ENCODE measurements at regions not wholly inside any gene's neighbourhood (a gene's known extent, or its start where the extent isn't known, plus 50 kb on each side); places are given as distances from the start of the nearest gene placed in this dataset.
"Not testable (repeated sequence)": the region's sequence is repeated elsewhere in the genome, so short reads cannot be mapped to it uniquely, and the experiment has no call there.

- no peak for DNase-seq (ENCODE audit: low read depth in 2 of 2)
These were observed 182.8 kb downstream of the NRP2 start for GRCh38 chr2:205865056-205865455.

DNA sequence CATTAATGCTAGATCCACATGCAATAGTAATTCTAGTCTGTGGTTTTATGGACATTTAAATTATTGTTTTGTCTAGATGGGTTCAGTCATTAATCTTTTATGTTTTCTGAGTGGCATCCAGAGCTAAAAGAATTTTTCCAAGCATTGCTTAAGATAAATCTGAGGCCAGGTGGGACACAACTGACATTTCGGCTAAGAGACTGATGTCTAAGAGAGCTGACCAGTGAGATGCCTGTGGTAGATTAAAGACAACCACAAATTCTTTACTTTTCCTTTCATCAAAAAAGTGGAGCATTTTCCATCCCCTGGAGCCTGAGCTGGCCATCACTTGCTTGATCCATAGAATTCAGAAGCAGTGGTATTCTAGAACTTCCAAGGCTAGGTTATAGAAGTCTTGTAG lies 182.2 kb downstream of the NRP2 start:
- DNase-seq (ENCODE audit: low read depth in 2 of 2) = no peak

- not testable (repeated sequence) for DNase-seq (ENCODE audit: low read depth in 2 of 2)
These were observed 180.5 kb downstream of the NRP2 start for GRCh38 chr2:205862761-205863160.

DNA sequence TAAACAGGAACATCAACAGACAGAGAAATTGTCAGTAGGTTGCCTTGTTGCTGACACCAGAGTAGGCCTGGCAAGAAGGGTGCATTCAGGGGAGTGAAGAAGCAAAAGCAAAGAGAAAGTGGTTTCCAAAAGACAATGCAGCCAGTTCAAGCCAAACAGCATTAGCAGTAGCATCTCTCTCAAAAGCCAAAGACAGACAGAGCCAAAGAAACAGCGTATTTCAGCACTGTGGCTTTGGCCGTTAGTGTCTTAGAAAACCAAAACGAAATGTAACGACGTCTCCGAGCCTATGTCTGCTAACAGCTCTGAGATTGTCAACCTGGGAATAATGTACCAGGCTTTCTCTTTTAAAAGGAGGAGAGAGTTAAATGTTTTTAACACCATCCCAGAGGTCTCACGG lies 178.6 kb downstream of the NRP2 start:
- no peak for DNase-seq (ENCODE audit: low read depth in 2 of 2)

DNA sequence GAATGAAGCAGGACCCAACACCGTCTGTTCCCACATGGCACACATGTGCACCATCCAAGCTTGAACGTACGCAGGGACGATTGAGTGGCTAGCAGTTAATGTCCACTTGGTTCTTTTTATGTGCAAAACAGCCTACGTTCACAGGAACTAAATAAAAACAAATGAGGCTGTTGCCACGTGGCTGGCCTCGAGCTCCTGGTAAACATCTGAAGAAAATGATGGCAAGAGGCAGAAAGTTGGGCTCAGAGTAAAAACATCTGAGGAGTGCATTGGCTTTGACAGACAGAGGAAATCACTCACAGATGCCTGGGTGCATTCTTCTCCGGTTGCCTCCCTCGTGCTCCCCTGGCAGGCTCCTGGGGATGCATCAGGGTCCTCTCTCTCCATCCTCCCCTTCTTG lies 177.9 kb downstream of the NRP2 start:
- no peak for DNase-seq (ENCODE audit: low read depth in 2 of 2)

DNA sequence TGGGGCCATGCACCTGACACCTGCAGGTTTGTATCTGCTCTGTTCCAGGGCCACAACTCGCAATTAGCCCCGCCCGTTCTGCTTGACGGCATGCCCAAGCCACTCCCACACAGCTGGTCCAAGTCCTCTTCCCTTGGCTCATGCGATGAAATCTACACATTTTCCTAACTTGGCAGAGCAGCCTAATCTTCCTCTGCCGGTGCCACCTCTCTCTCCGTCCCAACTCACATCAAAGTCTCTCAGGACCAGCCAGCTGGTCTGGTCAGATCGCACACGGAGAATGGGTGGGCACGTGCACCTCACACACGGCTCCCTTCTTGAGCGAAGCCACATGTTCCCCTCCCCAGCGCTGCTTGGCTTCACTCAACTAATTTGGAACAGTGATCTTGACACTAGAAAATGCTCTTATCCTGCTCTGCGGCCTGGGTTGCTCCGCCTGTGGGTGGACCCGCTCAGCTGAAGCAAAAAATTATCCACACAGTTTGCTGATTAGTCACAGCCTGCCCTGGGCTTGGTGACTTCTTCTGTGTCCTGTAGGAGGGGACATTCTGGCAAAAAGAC lies 176.7 kb downstream of the NRP2 start:
- DNase-seq (ENCODE audit: low read depth in 2 of 2) = no peak

DNA sequence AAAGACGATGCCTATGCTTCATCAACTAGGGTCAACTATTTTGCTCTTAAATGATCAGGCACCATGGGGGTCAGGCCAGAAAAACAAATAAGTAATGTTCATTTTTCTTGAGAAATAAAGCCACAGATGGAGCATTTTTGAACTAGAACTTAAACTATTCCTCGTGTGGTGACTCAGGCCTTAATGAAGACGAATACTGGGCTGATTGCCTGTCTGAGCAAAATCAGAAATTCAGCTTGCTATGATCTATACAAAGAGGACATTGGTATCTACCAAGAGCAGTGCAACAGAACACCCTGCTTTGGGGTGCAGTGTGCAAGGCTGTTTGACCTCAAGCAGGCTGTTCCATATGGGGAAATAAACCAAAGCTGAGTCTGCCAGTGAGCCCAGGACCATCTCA lies 176.0 kb downstream of the NRP2 start:
- DNase-seq (ENCODE audit: low read depth in 2 of 2) = no peak

DNA sequence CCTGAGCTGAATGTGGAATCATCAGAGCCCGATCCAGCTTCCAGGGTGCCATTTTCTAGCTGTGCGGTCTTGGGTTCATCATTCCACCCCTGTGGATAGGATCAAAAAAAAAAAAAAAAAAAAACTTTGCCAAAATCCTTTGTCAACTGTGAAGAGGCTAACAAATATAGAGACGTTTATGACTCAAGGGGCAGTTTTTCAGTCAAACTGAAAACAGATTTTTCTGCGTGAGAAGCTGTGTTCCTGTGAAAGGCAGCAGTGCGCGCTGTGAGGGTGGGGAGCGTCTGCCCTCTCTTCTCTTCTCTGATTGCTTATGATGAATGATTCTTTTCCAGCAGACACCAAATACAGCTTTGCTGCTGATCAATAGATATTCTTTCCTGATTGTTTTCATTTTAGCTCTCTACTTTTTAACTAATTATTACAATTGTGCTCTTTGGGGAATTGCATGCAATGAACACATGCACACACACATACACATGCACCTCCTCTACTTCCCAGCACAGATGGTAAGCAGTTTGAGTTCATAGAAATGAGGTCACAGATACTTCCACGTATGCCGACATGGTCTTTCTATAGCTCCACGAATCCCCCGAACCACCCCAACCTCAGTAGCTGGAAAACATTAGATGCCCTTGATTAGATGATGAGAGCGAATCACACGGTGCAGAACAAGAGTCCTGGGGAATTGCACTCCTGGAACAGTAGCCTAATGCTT lies 175.4 kb downstream of the NRP2 start:
- no peak for DNase-seq (ENCODE audit: low read depth in 2 of 2)

DNA sequence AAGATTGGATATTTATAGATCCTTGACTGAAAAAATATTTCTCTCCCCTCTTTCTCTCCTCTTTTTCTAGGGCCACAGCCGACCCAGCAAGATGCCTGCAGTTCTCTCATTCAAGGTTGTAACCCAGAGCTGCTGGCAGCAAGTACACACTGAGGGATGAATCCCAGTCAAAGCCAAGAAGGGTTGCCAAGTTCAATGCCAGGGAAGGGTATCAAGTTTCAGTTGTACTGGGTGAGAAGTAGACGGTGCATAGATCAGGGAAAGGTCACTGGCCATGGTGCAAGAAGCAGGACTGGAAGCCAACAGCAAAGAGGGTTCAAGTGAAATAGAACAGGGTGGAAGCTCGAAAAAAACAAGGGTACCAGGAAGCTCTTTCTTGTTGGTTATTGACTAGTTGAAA lies 170.2 kb downstream of the NRP2 start:
- no peak for DNase-seq (ENCODE audit: low read depth in 2 of 2)

- DNase-seq (ENCODE audit: low read depth in 2 of 2) = no peak
These were observed 168.3 kb downstream of the NRP2 start for GRCh38 chr2:205850611-205851010.

- no peak for DNase-seq (ENCODE audit: low read depth in 2 of 2)
These were observed 167.8 kb downstream of the NRP2 start for GRCh38 chr2:205850132-205850531.

- DNase-seq (ENCODE audit: low read depth in 2 of 2) = no peak
These were observed 166.8 kb downstream of the NRP2 start for GRCh38 chr2:205849136-205849535.

- no peak for DNase-seq (ENCODE audit: low read depth in 2 of 2)
These were observed 166.3 kb downstream of the NRP2 start for GRCh38 chr2:205848601-205849000.
